Astrocyte of the spinal cord (primary cell): ENCODE measurements at regions not wholly inside any gene's neighbourhood (a gene's known extent, or its start where the extent isn't known, plus 50 kb on each side); places are given as distances from the start of the nearest gene placed in this dataset.

Experiments
- DNase-seq: peaks from one replicate; pipeline ENCODE4 v3.0.0; 2011; ENCODE audit warnings: low read depth, low spot score
- H3K4me3 ChIP-seq: 2 replicates; pipeline ENCODE4 v1.5.1; 2011; ENCODE audit warnings: low read depth, mild to moderate bottlenecking, low read length, moderate library complexity
- CTCF ChIP-seq: IDR thresholded peaks from 2 replicates; pipeline ENCODE4 v1.5.1; 2012; ENCODE audit warnings: low read depth, mild to moderate bottlenecking, low read length, inconsistent platforms
- in situ Hi-C: cut with HindIII; loops from 2 replicates; pipeline ENCODE4 v1.10.0; 2017; ENCODE audit warnings: low sequenced_read_pairs

- in situ Hi-C loops = no loop called here
- TF ChIP-seq CTCF = no peak
- DNase-seq = no peak
- no peak overlapping the region for H3K4me3 ChIP-seq
Observed at GRCh38 chr16:86118467-86119307, 219.7 kb downstream of the IRF8 start.

- in situ Hi-C loops = no loop called here
- no peak for TF ChIP-seq CTCF
- no peak for DNase-seq
- H3K4me3 ChIP-seq = no peak overlapping the region
Observed at GRCh38 chr16:86120201-86121192, 221.5 kb downstream of the IRF8 start.

- no peak overlapping the region for H3K4me3 ChIP-seq
- in situ Hi-C loops = no loop called here
- TF ChIP-seq CTCF = no peak
- no peak for DNase-seq
Observed at GRCh38 chr16:86121374-86122010, 222.5 kb downstream of the IRF8 start.

- in situ Hi-C loops = no loop called here
- DNase-seq = no peak
- TF ChIP-seq CTCF = no peak
- no peak overlapping the region for H3K4me3 ChIP-seq
Observed at GRCh38 chr16:86122681-86123342, 223.8 kb downstream of the IRF8 start.

GRCh38 chr16:86124321-86124720 lies 225.4 kb downstream of the IRF8 start:
- H3K4me3 ChIP-seq = no peak overlapping the region
- no peak for DNase-seq
- TF ChIP-seq CTCF = no peak
- in situ Hi-C loops = no loop called here

- in situ Hi-C loops = no loop called here
- H3K4me3 ChIP-seq = no peak overlapping the region
- DNase-seq = no peak
- no peak for TF ChIP-seq CTCF
Observed at GRCh38 chr16:86126891-86127290, 227.9 kb downstream of the IRF8 start.
